IMR-90 (cell line): ENCODE measurements at regions not wholly inside any gene's neighbourhood (a gene's known extent, or its start where the extent isn't known, plus 50 kb on each side); places are given as distances from the start of the nearest gene placed in this dataset.

Source experiments
- POLR2A ChIP-seq: IDR thresholded peaks from 2 replicates; pipeline ENCODE4 v1.6.1; 2012; ENCODE audit warnings: mild to moderate bottlenecking, low read depth, low read length
- TF ChIP-seq, protein P1 (sequence below): conservative IDR thresholded peaks from 2 replicates; pipeline ENCODE4 v1.5.1; 2012; ENCODE audit warnings: mild to moderate bottlenecking, low read depth, low read length, improper control_type of control experiment

DNA sequence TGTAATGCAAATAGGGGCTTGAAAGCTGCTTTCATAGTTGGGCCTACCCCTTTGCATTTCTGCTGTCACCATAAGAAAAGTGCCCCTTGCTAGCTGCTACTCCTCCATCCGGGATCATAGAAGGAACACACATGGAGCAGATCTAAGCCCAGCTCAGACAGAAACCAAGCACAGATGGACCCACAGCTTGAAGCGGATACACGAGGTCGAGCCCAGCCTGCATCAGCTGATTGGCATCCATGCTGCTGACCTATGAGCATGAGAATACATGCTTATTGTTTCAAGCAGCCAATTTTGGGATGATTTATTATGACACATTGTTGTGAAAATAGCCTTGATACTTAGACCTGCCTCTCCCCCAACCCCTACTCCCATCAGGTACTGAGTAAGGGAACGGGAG is 109.2 kb downstream of the ZNF467 start:
- TF ChIP-seq POLR2A = no peak
- TF ChIP-seq, protein P1, sequence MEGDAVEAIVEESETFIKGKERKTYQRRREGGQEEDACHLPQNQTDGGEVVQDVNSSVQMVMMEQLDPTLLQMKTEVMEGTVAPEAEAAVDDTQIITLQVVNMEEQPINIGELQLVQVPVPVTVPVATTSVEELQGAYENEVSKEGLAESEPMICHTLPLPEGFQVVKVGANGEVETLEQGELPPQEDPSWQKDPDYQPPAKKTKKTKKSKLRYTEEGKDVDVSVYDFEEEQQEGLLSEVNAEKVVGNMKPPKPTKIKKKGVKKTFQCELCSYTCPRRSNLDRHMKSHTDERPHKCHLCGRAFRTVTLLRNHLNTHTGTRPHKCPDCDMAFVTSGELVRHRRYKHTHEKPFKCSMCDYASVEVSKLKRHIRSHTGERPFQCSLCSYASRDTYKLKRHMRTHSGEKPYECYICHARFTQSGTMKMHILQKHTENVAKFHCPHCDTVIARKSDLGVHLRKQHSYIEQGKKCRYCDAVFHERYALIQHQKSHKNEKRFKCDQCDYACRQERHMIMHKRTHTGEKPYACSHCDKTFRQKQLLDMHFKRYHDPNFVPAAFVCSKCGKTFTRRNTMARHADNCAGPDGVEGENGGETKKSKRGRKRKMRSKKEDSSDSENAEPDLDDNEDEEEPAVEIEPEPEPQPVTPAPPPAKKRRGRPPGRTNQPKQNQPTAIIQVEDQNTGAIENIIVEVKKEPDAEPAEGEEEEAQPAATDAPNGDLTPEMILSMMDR = no peak
